Stimulated activated naive CD8-positive, alpha-beta T cell treated with anti-CD3 and anti-CD28 coated beads, Interleukin-15, Interleukin-2, amounts not matched to agents 100 ng/mL and 50 ng/mL, for 24 hours (primary cell): ENCODE measurements at regions not wholly inside any gene's neighbourhood (a gene's known extent, or its start where the extent isn't known, plus 50 kb on each side); places are given as distances from the start of the nearest gene placed in this dataset.
"Not testable (repeated sequence)": the region's sequence is repeated elsewhere in the genome, so short reads cannot be mapped to it uniquely, and the experiment has no call there.

Experiments used
- H3K27ac Mint-ChIP-seq: one replicate; pipeline ENCODE4 v1.8.0; 2021; ENCODE audit warnings: mild to moderate bottlenecking, mixed read lengths
- H3K27me3 Mint-ChIP-seq: one replicate; pipeline ENCODE4 v1.8.0; 2021; ENCODE audit warnings: mixed read lengths
- H3K36me3 Mint-ChIP-seq: one replicate; pipeline ENCODE4 v1.8.0; 2021; ENCODE audit warnings: low read depth, mixed read lengths
- H3K4me1 Mint-ChIP-seq: one replicate; pipeline ENCODE4 v1.8.0; 2021; ENCODE audit warnings: low read depth, mixed read lengths
- H3K4me3 Mint-ChIP-seq: one replicate; pipeline ENCODE4 v1.8.0; 2021; ENCODE audit warnings: mild to moderate bottlenecking, mixed read lengths
- H3K9me3 Mint-ChIP-seq: one replicate; pipeline ENCODE4 v1.8.0; 2021; ENCODE audit warnings: mixed read lengths

- not testable (repeated sequence) for H3K36me3 Mint-ChIP-seq, H3K9me3 Mint-ChIP-seq, H3K4me1 Mint-ChIP-seq, H3K27me3 Mint-ChIP-seq, H3K27ac Mint-ChIP-seq, H3K4me3 Mint-ChIP-seq
Observed at GRCh38 chr4:131729205-131729604, 1419.9 kb upstream of the PCDH10 start.

GRCh38 chr4:131729716-131730398 lies 1419.2 kb upstream of the PCDH10 start:
- H3K4me3 Mint-ChIP-seq, H3K27me3 Mint-ChIP-seq, H3K27ac Mint-ChIP-seq, H3K36me3 Mint-ChIP-seq, H3K4me1 Mint-ChIP-seq, H3K9me3 Mint-ChIP-seq: not testable (repeated sequence)

GRCh38 chr4:131730574-131730973 lies 1418.5 kb upstream of the PCDH10 start:
- not testable (repeated sequence) for H3K9me3 Mint-ChIP-seq, H3K4me3 Mint-ChIP-seq, H3K4me1 Mint-ChIP-seq, H3K36me3 Mint-ChIP-seq, H3K27me3 Mint-ChIP-seq, H3K27ac Mint-ChIP-seq

- H3K9me3 Mint-ChIP-seq = not testable (repeated sequence)
Observed at GRCh38 chr4:131732034-131732630, 1417.0 kb upstream of the PCDH10 start.

GRCh38 chr4:131734321-131734720 lies 1414.8 kb upstream of the PCDH10 start:
- H3K27ac Mint-ChIP-seq, H3K4me1 Mint-ChIP-seq: not testable (repeated sequence)

More at GRCh38 chr4:131732034-131732630, 1417.0 kb upstream of the PCDH10 start:
- H3K36me3 Mint-ChIP-seq, H3K27me3 Mint-ChIP-seq, H3K27ac Mint-ChIP-seq, H3K4me1 Mint-ChIP-seq, H3K4me3 Mint-ChIP-seq: not testable (repeated sequence)

GRCh38 chr4:131734851-131735385 lies 1414.2 kb upstream of the PCDH10 start:
- H3K4me1 Mint-ChIP-seq, H3K4me3 Mint-ChIP-seq, H3K27ac Mint-ChIP-seq, H3K27me3 Mint-ChIP-seq, H3K36me3 Mint-ChIP-seq, H3K9me3 Mint-ChIP-seq: not testable (repeated sequence)

More at GRCh38 chr4:131734321-131734720, 1414.8 kb upstream of the PCDH10 start:
- not testable (repeated sequence) for H3K4me3 Mint-ChIP-seq, H3K9me3 Mint-ChIP-seq, H3K36me3 Mint-ChIP-seq, H3K27me3 Mint-ChIP-seq

- H3K27me3 Mint-ChIP-seq, H3K4me3 Mint-ChIP-seq, H3K9me3 Mint-ChIP-seq, H3K36me3 Mint-ChIP-seq, H3K4me1 Mint-ChIP-seq, H3K27ac Mint-ChIP-seq: not testable (repeated sequence)
Observed at GRCh38 chr4:131738991-131739390, 1410.1 kb upstream of the PCDH10 start.

- H3K9me3 Mint-ChIP-seq, H3K4me3 Mint-ChIP-seq, H3K27me3 Mint-ChIP-seq, H3K27ac Mint-ChIP-seq, H3K4me1 Mint-ChIP-seq, H3K36me3 Mint-ChIP-seq: not testable (repeated sequence)
Observed at GRCh38 chr4:131741836-131742235, 1407.3 kb upstream of the PCDH10 start.

- H3K27me3 Mint-ChIP-seq, H3K4me1 Mint-ChIP-seq, H3K36me3 Mint-ChIP-seq, H3K27ac Mint-ChIP-seq, H3K4me3 Mint-ChIP-seq, H3K9me3 Mint-ChIP-seq: not testable (repeated sequence)
Observed at GRCh38 chr4:131742536-131743205, 1406.4 kb upstream of the PCDH10 start.

GRCh38 chr4:131743348-131743747 lies 1405.7 kb upstream of the PCDH10 start:
- H3K9me3 Mint-ChIP-seq, H3K27me3 Mint-ChIP-seq, H3K4me1 Mint-ChIP-seq, H3K4me3 Mint-ChIP-seq, H3K36me3 Mint-ChIP-seq, H3K27ac Mint-ChIP-seq: not testable (repeated sequence)

GRCh38 chr4:131747203-131747602 lies 1401.9 kb upstream of the PCDH10 start:
- not testable (repeated sequence) for H3K4me1 Mint-ChIP-seq, H3K4me3 Mint-ChIP-seq, H3K27ac Mint-ChIP-seq, H3K27me3 Mint-ChIP-seq, H3K9me3 Mint-ChIP-seq, H3K36me3 Mint-ChIP-seq

- H3K27me3 Mint-ChIP-seq, H3K36me3 Mint-ChIP-seq: not testable (repeated sequence)
Observed at GRCh38 chr4:131749224-131749623, 1399.9 kb upstream of the PCDH10 start.

GRCh38 chr4:131750006-131750405 lies 1399.1 kb upstream of the PCDH10 start:
- H3K4me3 Mint-ChIP-seq, H3K27me3 Mint-ChIP-seq, H3K36me3 Mint-ChIP-seq, H3K9me3 Mint-ChIP-seq, H3K27ac Mint-ChIP-seq, H3K4me1 Mint-ChIP-seq: not testable (repeated sequence)

More at GRCh38 chr4:131749224-131749623, 1399.9 kb upstream of the PCDH10 start:
- H3K4me3 Mint-ChIP-seq, H3K27ac Mint-ChIP-seq, H3K4me1 Mint-ChIP-seq, H3K9me3 Mint-ChIP-seq: not testable (repeated sequence)

- H3K4me1 Mint-ChIP-seq, H3K27ac Mint-ChIP-seq, H3K4me3 Mint-ChIP-seq, H3K9me3 Mint-ChIP-seq, H3K36me3 Mint-ChIP-seq, H3K27me3 Mint-ChIP-seq: not testable (repeated sequence)
Observed at GRCh38 chr4:131750469-131750868, 1398.6 kb upstream of the PCDH10 start.

GRCh38 chr4:131762234-131762633 lies 1386.9 kb upstream of the PCDH10 start:
- not testable (repeated sequence) for H3K4me1 Mint-ChIP-seq, H3K36me3 Mint-ChIP-seq, H3K27ac Mint-ChIP-seq, H3K9me3 Mint-ChIP-seq, H3K4me3 Mint-ChIP-seq, H3K27me3 Mint-ChIP-seq

- Mint-ChIP-seq H3K27ac (no peak overlapping the region), H3K27me3 (no peaks in the 10 kb centered on the region), H3K36me3 (no peaks in the 10 kb centered on the region), H3K9me3 (no peaks in the 10 kb centered on the region), H3K4me1 (no peaks in the 10 kb centered on the region), H3K4me3 (no peak overlapping the region)
Observed at GRCh38 chr4:131764730-131765129, 1384.4 kb upstream of the PCDH10 start.
